DOHH2 (cell line): ENCODE measurements at regions not wholly inside any gene's neighbourhood (a gene's known extent, or its start where the extent isn't known, plus 50 kb on each side); places are given as distances from the start of the nearest gene placed in this dataset.

Source experiments
- CTCF ChIP-seq: fragments of 200-600 bp; sonication (generic); IDR thresholded peaks from one replicate; pipeline ENCODE4 v1.5.1; 2014; ENCODE audit warnings: antibody characterized with exemption, mild to moderate bottlenecking, low read depth, low read length; ENCODE audit not compliant: poor library complexity, severe bottlenecking
- EZH2phosphoT487 ChIP-seq: fragments of 200-600 bp; sonication (generic); IDR thresholded peaks from 2 replicates; pipeline ENCODE4 v1.6.1; 2017; ENCODE audit warnings: borderline replicate concordance, mild to moderate bottlenecking, antibody characterized with exemption, low read length, moderate library complexity, mixed read lengths

- no peak for TF ChIP-seq CTCF
- TF ChIP-seq EZH2phosphoT487 = no peak
Observed at GRCh38 chr3:6142707-6143106, 718.2 kb upstream of the GRM7 start.
